ENCODE measurements at regions not wholly inside any gene's neighbourhood (a gene's known extent, or its start where the extent isn't known, plus 50 kb on each side); places are given as distances from the start of the nearest gene placed in this dataset.
"Not testable (repeated sequence)": the region's sequence is repeated elsewhere in the genome, so short reads cannot be mapped to it uniquely, and the experiment has no call there.

- H3K27ac Mint-ChIP-seq, result no peak overlapping the region
- DNase-seq, result no peak
- no peaks in the 10 kb centered on the region for H3K27me3 Mint-ChIP-seq (ENCODE audit: low read depth, poor library complexity)
- no peaks in the 10 kb centered on the region for H3K36me3 Mint-ChIP-seq (ENCODE audit: low read depth)
- no peaks in the 10 kb centered on the region for H3K9me3 Mint-ChIP-seq
- H3K4me1 Mint-ChIP-seq, result no peaks in the 10 kb centered on the region
- TF ChIP-seq CTCF (IDR thresholded peaks at IDR 0.05), result no peak
- H3K4me3 Mint-ChIP-seq, result no peak overlapping the region
Measured at GRCh38 chr10:64798297-64798696, 1277.1 kb downstream of the REEP3 start.

GRCh38 chr10:64808233-64808632 is 1287.0 kb downstream of the REEP3 start:
- H3K27me3 Mint-ChIP-seq (ENCODE audit: low read depth, poor library complexity); H3K4me3 Mint-ChIP-seq; DNase-seq; H3K4me1 Mint-ChIP-seq; H3K9me3 Mint-ChIP-seq; H3K36me3 Mint-ChIP-seq (ENCODE audit: low read depth); H3K27ac Mint-ChIP-seq: not testable (repeated sequence)

- not testable (repeated sequence) for H3K9me3 Mint-ChIP-seq; H3K36me3 Mint-ChIP-seq (ENCODE audit: low read depth); H3K27me3 Mint-ChIP-seq (ENCODE audit: low read depth, poor library complexity); H3K27ac Mint-ChIP-seq; H3K4me3 Mint-ChIP-seq; H3K4me1 Mint-ChIP-seq
- peak; percentile 26 for DNase-seq
Measured at GRCh38 chr10:64810046-64810445, 1288.8 kb downstream of the REEP3 start.

DNA sequence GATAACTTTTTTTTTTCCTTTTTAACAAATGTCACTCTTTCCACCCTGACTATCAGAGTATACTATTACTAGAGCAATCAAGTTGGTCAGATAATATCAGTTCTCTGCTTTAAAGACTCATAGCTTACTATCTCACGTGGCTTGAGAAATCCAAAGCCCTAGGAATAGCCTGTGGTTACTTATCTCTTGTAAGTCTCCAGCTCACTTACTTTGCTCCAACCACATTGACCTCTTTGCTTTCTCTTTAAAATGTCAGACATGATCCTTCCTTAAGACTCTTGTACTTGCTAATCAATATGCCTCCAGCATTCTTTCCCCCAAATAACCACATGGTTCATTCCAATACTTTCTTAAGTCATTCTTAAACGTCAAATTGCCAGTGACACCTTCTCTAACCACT is 1292.2 kb downstream of the REEP3 start:
- Mint-ChIP-seq H3K9me3 (peaks cover 5% of the 10 kb centered on the region), H3K27ac (no peak overlapping the region), H3K36me3 (ENCODE audit: low read depth) (no peaks in the 10 kb centered on the region), H3K27me3 (ENCODE audit: low read depth, poor library complexity) (peaks cover 5% of the 10 kb centered on the region), H3K4me1 (no peaks in the 10 kb centered on the region), H3K4me3 (no peak overlapping the region)
- no peak for TF ChIP-seq CTCF (IDR thresholded peaks at IDR 0.05)
- no peak for DNase-seq

DNA sequence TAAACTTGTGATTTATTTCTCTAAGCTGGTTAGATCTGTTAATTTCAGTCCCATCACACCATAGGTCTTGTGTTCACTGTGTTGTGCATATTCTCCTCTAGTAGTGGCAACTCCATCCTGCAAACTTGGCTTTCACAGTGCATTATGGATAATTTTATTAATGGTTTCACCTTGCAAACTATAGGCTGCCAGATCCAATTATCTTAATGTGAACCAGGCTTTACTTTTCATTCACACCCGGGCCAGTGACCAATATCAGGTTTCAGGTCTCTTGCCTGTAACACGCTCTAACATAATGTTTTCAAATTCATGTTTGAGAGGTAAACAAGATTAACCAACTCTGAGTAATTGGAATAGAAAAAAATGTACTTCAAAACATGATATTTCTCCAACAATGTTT is 1293.0 kb downstream of the REEP3 start:
- H3K27ac Mint-ChIP-seq, result no peak overlapping the region
- H3K9me3 Mint-ChIP-seq, result peaks cover 5% of the 10 kb centered on the region
- H3K27me3 Mint-ChIP-seq (ENCODE audit: low read depth, poor library complexity), result peaks cover 5% of the 10 kb centered on the region
- DNase-seq, result no peak
- TF ChIP-seq CTCF (IDR thresholded peaks at IDR 0.05), result no peak
- no peaks in the 10 kb centered on the region for H3K4me1 Mint-ChIP-seq
- no peaks in the 10 kb centered on the region for H3K36me3 Mint-ChIP-seq (ENCODE audit: low read depth)
- no peak overlapping the region for H3K4me3 Mint-ChIP-seq

- no peak overlapping the region for H3K27ac Mint-ChIP-seq
- no peaks in the 10 kb centered on the region for H3K4me1 Mint-ChIP-seq
- TF ChIP-seq CTCF (IDR thresholded peaks at IDR 0.05), result no peak
- H3K36me3 Mint-ChIP-seq (ENCODE audit: low read depth), result no peaks in the 10 kb centered on the region
- H3K9me3 Mint-ChIP-seq, result no peaks in the 10 kb centered on the region
- no peaks in the 10 kb centered on the region for H3K27me3 Mint-ChIP-seq (ENCODE audit: low read depth, poor library complexity)
- H3K4me3 Mint-ChIP-seq, result no peak overlapping the region
- no peak for DNase-seq
Measured at GRCh38 chr10:64829888-64830412, 1308.7 kb downstream of the REEP3 start.

DNA sequence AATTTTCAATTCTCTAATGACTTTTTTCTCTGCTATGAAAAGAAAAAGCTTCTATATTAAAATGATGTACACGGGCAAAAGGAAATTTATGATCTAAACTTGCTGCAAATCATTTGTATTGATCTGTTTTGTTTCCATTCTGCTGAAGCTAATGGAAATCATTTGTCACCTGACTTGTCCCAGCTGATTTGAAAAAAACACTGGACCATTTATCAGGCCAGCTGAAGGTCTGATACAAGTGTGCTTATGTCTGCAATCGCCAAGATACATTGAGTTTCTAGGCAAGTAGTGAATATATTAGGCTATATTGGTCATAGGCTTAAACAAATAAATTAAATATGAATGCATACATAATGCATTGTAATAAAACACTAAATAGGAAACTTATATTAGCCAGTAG is 1309.7 kb downstream of the REEP3 start:
- no peak for DNase-seq
- TF ChIP-seq CTCF (IDR thresholded peaks at IDR 0.05), result no peak
- H3K4me3 Mint-ChIP-seq, result no peak overlapping the region
- H3K36me3 Mint-ChIP-seq (ENCODE audit: low read depth), result no peaks in the 10 kb centered on the region
- no peaks in the 10 kb centered on the region for H3K27me3 Mint-ChIP-seq (ENCODE audit: low read depth, poor library complexity)
- no peak overlapping the region for H3K27ac Mint-ChIP-seq
- H3K4me1 Mint-ChIP-seq, result no peaks in the 10 kb centered on the region
- no peaks in the 10 kb centered on the region for H3K9me3 Mint-ChIP-seq
